PC-9 (cell line): ENCODE measurements at regions not wholly inside any gene's neighbourhood (a gene's known extent, or its start where the extent isn't known, plus 50 kb on each side); places are given as distances from the start of the nearest gene placed in this dataset.

ENCODE experiments used
- BruUV-seq: library from RNA; stranded (reverse); fragments of 400-500 nt; replicated peaks from 2 replicates; lab custom pipeline; 2021; lab: Mats Ljungman, UMichigan
- CTCF ChIA-PET: fragments of 300-600 bp; sonication (Branson Sonifier 250); formaldehyde crosslinking; loops from one replicate; lab custom pipeline; 2022; ENCODE audit warnings: antibody characterized with exemption; lab: Charles Lee
- POLR2A ChIA-PET: fragments of 300-600 bp; sonication (Branson Sonifier 250); formaldehyde crosslinking; loops from one replicate; lab custom pipeline; 2022; ENCODE audit warnings: antibody characterized with exemption; ENCODE audit not compliant: unreplicated experiment; lab: Charles Lee
- DNase-seq, 2 experiments: peaks; one replicate each; pipeline versions ENCODE4 v3.0.0 to v3.0.0-alpha.2; 2015 to 2022; ENCODE audit warnings: mixed read lengths in 1 of 2
- H2AFZ ChIP-seq: fragments of 200-600 bp; sonication (generic); 2 replicates; pipeline ENCODE4 v1.8.1; 2017; ENCODE audit warnings: antibody characterized with exemption
- H3F3A ChIP-seq: fragments of 200-600 bp; sonication (generic); 2 replicates; pipeline ENCODE4 v1.8.1; 2017; ENCODE audit warnings: antibody characterized with exemption, mild to moderate bottlenecking, low read depth; ENCODE audit not compliant: insufficient read depth
- H3K27ac ChIP-seq: fragments of 200-600 bp; sonication (generic); 2 replicates; pipeline ENCODE4 v1.6.1; 2016; ENCODE audit warnings: mixed run types
- H3K27me3 ChIP-seq: fragments of 200-600 bp; sonication (generic); 2 replicates; pipeline ENCODE4 v1.6.1; 2016; ENCODE audit warnings: low read depth, mixed run types; ENCODE audit not compliant: insufficient read depth
- H3K36me3 ChIP-seq: fragments of 200-600 bp; sonication (generic); 2 replicates; pipeline ENCODE4 v1.6.1; 2016; ENCODE audit warnings: low read depth, mixed run types
- H3K4me1 ChIP-seq: fragments of 200-600 bp; sonication (generic); replicated peaks from 2 replicates; pipeline ENCODE4 v1.6.1; 2016; ENCODE audit warnings: mixed run types; ENCODE audit not compliant: insufficient read depth
- H3K4me2 ChIP-seq: fragments of 200-600 bp; sonication (generic); 2 replicates; pipeline ENCODE4 v1.6.1; 2017; ENCODE audit warnings: mixed run types
- H3K4me3 ChIP-seq: fragments of 200-600 bp; sonication (generic); 2 replicates; pipeline ENCODE4 v1.6.1; 2016; ENCODE audit warnings: mixed run types
- H3K79me2 ChIP-seq: fragments of 200-600 bp; sonication (generic); 2 replicates; pipeline ENCODE4 v1.6.1; 2017; ENCODE audit warnings: low read depth, mixed run types
- H3K9me2 ChIP-seq: fragments of 200-600 bp; sonication (generic); 2 replicates; pipeline ENCODE4 v1.8.1; 2017; ENCODE audit warnings: mild to moderate bottlenecking; ENCODE audit not compliant: insufficient read depth
- H3K9me3 ChIP-seq: fragments of 200-600 bp; sonication (generic); 2 replicates; pipeline ENCODE4 v1.8.1; 2016; ENCODE audit warnings: low read depth; ENCODE audit not compliant: insufficient read depth
- H4K20me1 ChIP-seq: fragments of 200-600 bp; sonication (generic); 2 replicates; pipeline ENCODE4 v1.8.1; 2017; ENCODE audit not compliant: insufficient read depth
- CTCF ChIP-seq: fragments of 200-600 bp; sonication (generic); conservative IDR thresholded peaks from 2 replicates; pipeline ENCODE4 v1.6.1; 2017; ENCODE audit warnings: mixed run types, antibody characterized with exemption, mild to moderate bottlenecking, moderate library complexity
- EZH2 ChIP-seq: fragments of 200-600 bp; sonication (generic); IDR thresholded peaks from 2 replicates; pipeline ENCODE4 v1.8.0; 2017; ENCODE audit warnings: antibody characterized with exemption, low read depth
- intact Hi-C: fragments of 100-400 bp; cut with micrococcal nuclease; formaldehyde crosslinking; loops from one replicate; pipeline ENCODE4 v1.10.0; 2022; ENCODE audit not compliant: unreplicated experiment

GRCh38 chr10:128302808-128303207, 176.6 kb upstream of the MKI67 start:
- Histone ChIP-seq H3K36me3 (no peaks in the 10 kb centered on the region), H3K4me3 (no peak overlapping the region), H3K79me2 (no peaks in the 10 kb centered on the region), H3K9me2 (no peaks in the 10 kb centered on the region), H3F3A (no peaks in the 10 kb centered on the region), H2AFZ (no peak overlapping the region), H3K4me1 (no peaks in the 10 kb centered on the region), H4K20me1 (no peaks in the 10 kb centered on the region), H3K27ac (no peak overlapping the region), H3K27me3 (peaks cover 10% of the 10 kb centered on the region), H3K4me2 (no peak overlapping the region), H3K9me3 (no peaks in the 10 kb centered on the region)
- ChIA-PET CTCF (no interaction called here), POLR2A (no interaction called here)
- intact Hi-C loops = no loop called here
- BruUV-seq = no TSS peak
- TF ChIP-seq EZH2 (no peak), CTCF (no peak)
- DNase-seq = no peak

GRCh38 chr10:128304271-128304670, 178.0 kb upstream of the MKI67 start:
- Histone ChIP-seq H3K4me2 (no peak overlapping the region), H3K27ac (no peak overlapping the region), H3F3A (no peaks in the 10 kb centered on the region), H3K9me2 (no peaks in the 10 kb centered on the region), H3K9me3 (no peaks in the 10 kb centered on the region), H3K36me3 (no peaks in the 10 kb centered on the region), H3K4me1 (no peaks in the 10 kb centered on the region), H3K27me3 (peaks cover 6% of the 10 kb centered on the region; the same call in 1 of the 2 replicates), H3K79me2 (no peaks in the 10 kb centered on the region), H3K4me3 (no peak overlapping the region), H4K20me1 (no peaks in the 10 kb centered on the region), H2AFZ (no peak overlapping the region)
- BruUV-seq = no TSS peak
- intact Hi-C loops = no loop called here
- POLR2A ChIA-PET = no interaction called here
- no peak for DNase-seq
- CTCF ChIA-PET = no interaction called here
- TF ChIP-seq CTCF (no peak), EZH2 (no peak)

GRCh38 chr10:128305601-128306345, 179.6 kb upstream of the MKI67 start:
- Histone ChIP-seq H2AFZ (no peak overlapping the region), H4K20me1 (no peaks in the 10 kb centered on the region), H3K27me3 (no peaks in the 10 kb centered on the region; the same call in 1 of the 2 replicates), H3K27ac (no peak overlapping the region), H3K36me3 (no peaks in the 10 kb centered on the region), H3K9me3 (no peaks in the 10 kb centered on the region), H3F3A (no peaks in the 10 kb centered on the region), H3K4me3 (no peak overlapping the region), H3K4me2 (no peak overlapping the region), H3K79me2 (no peaks in the 10 kb centered on the region), H3K9me2 (no peaks in the 10 kb centered on the region), H3K4me1 (no peaks in the 10 kb centered on the region)
- ChIA-PET POLR2A (no interaction called here), CTCF (no interaction called here)
- intact Hi-C loops = no loop called here
- DNase-seq = no peak
- no TSS peak for BruUV-seq
- TF ChIP-seq CTCF (no peak), EZH2 (no peak)
